SJCRH30 (cell line): ENCODE measurements at regions not wholly inside any gene's neighbourhood (a gene's known extent, or its start where the extent isn't known, plus 50 kb on each side); places are given as distances from the start of the nearest gene placed in this dataset.
A peak's percentile ranks its signal among the peaks of the same experiment; 100 is the strongest.

Source experiments
- DNase-seq, 2 experiments: peaks; one replicate each; pipeline ENCODE4 v3.0.0-alpha.2; 2015 to 2020
- H3K27ac ChIP-seq: fragments of 250-450 bp; sonication (Bioruptor Pico); 2 replicates; pipeline ENCODE4 v1.5.1; 2020; ENCODE audit warnings: mild to moderate bottlenecking, moderate library complexity
- H3K27me3 ChIP-seq: fragments of 250-450 bp; sonication (Bioruptor Pico); 2 replicates; pipeline ENCODE4 v1.5.1; 2020; ENCODE audit warnings: mild to moderate bottlenecking, moderate library complexity
- H3K36me3 ChIP-seq: fragments of 250-450 bp; sonication (Bioruptor Pico); 2 replicates; pipeline ENCODE4 v1.5.1; 2020; ENCODE audit warnings: mild to moderate bottlenecking, moderate library complexity
- H3K4me1 ChIP-seq: fragments of 250-450 bp; sonication (Bioruptor Pico); 2 replicates; pipeline ENCODE4 v1.5.1; 2020; ENCODE audit warnings: mild to moderate bottlenecking, moderate library complexity
- H3K4me3 ChIP-seq: fragments of 250-450 bp; sonication (Bioruptor Pico); 2 replicates; pipeline ENCODE4 v1.5.1; 2020; ENCODE audit warnings: mild to moderate bottlenecking, moderate library complexity
- H3K9me3 ChIP-seq: fragments of 250-450 bp; sonication (Bioruptor Pico); replicated peaks from 2 replicates; pipeline ENCODE4 v1.5.1; 2020; ENCODE audit warnings: mild to moderate bottlenecking, moderate library complexity

- Histone ChIP-seq H3K27ac (no peak overlapping the region), H3K4me3 (no peak overlapping the region), H3K9me3 (peaks cover 4% of the 10 kb centered on the region; the same call in 1 of the 2 replicates)
Measured at GRCh38 chr4:25474690-25475089, 97.6 kb downstream of the ANAPC4 start.

GRCh38 chr4:25477221-25477620, 100.2 kb downstream of the ANAPC4 start:
- Histone ChIP-seq H3K4me1 (no peaks in the 10 kb centered on the region), H3K27ac (no peak overlapping the region), H3K36me3 (no peaks in the 10 kb centered on the region), H3K9me3 (peaks cover 4% of the 10 kb centered on the region; the same call in 1 of the 2 replicates), H3K27me3 (no peaks in the 10 kb centered on the region), H3K4me3 (no peak overlapping the region)
- no peak for DNase-seq

More at GRCh38 chr4:25474690-25475089, 97.6 kb downstream of the ANAPC4 start:
- Histone ChIP-seq H3K4me1 (no peaks in the 10 kb centered on the region), H3K27me3 (no peaks in the 10 kb centered on the region), H3K36me3 (no peaks in the 10 kb centered on the region)
- no peak for DNase-seq

GRCh38 chr4:25481648-25482047, 104.6 kb downstream of the ANAPC4 start:
- Histone ChIP-seq H3K27me3 (no peaks in the 10 kb centered on the region), H3K4me1 (no peaks in the 10 kb centered on the region), H3K36me3 (no peaks in the 10 kb centered on the region), H3K9me3 (peaks cover 8% of the 10 kb centered on the region), H3K4me3 (no peak overlapping the region), H3K27ac (no peak overlapping the region)
- no peak for DNase-seq

- H3K27me3 ChIP-seq = no peaks in the 10 kb centered on the region
- no peak for DNase-seq
- no peak overlapping the region for H3K27ac ChIP-seq
- no peaks in the 10 kb centered on the region for H3K36me3 ChIP-seq
- H3K4me1 ChIP-seq = no peaks in the 10 kb centered on the region
- H3K4me3 ChIP-seq = no peak overlapping the region
- H3K9me3 ChIP-seq = peaks cover 6% of the 10 kb centered on the region; the same call in 1 of the 2 replicates
Measured at GRCh38 chr4:25484243-25484721, 107.2 kb downstream of the ANAPC4 start.

- Histone ChIP-seq H3K4me1 (no peaks in the 10 kb centered on the region), H3K4me3 (no peak overlapping the region), H3K9me3 (peaks cover 6% of the 10 kb centered on the region; the same call in 1 of the 2 replicates), H3K27ac (no peak overlapping the region), H3K27me3 (no peaks in the 10 kb centered on the region), H3K36me3 (no peaks in the 10 kb centered on the region)
- no peak for DNase-seq
Measured at GRCh38 chr4:25485104-25485503, 108.0 kb downstream of the ANAPC4 start.

- no peaks in the 10 kb centered on the region for H3K4me1 ChIP-seq
- H3K9me3 ChIP-seq = peaks cover 6% of the 10 kb centered on the region; the same call in 1 of the 2 replicates
- H3K27me3 ChIP-seq = no peaks in the 10 kb centered on the region
- DNase-seq = no peak
- H3K4me3 ChIP-seq = no peak overlapping the region
- H3K27ac ChIP-seq = no peak overlapping the region
- H3K36me3 ChIP-seq = no peaks in the 10 kb centered on the region
Measured at GRCh38 chr4:25486171-25486570, 109.1 kb downstream of the ANAPC4 start.

GRCh38 chr4:25487155-25487554, 110.1 kb downstream of the ANAPC4 start:
- H3K27ac ChIP-seq = no peak overlapping the region
- peaks cover 9% of the 10 kb centered on the region; the same call in 1 of the 2 replicates for H3K9me3 ChIP-seq
- H3K4me1 ChIP-seq = no peaks in the 10 kb centered on the region
- no peak overlapping the region for H3K4me3 ChIP-seq
- no peak for DNase-seq
- no peaks in the 10 kb centered on the region for H3K36me3 ChIP-seq
- no peaks in the 10 kb centered on the region for H3K27me3 ChIP-seq

GRCh38 chr4:25489253-25489797, 112.3 kb downstream of the ANAPC4 start:
- no peaks in the 10 kb centered on the region for H3K27me3 ChIP-seq
- no peak overlapping the region for H3K27ac ChIP-seq
- H3K36me3 ChIP-seq = no peaks in the 10 kb centered on the region
- no peaks in the 10 kb centered on the region for H3K4me1 ChIP-seq
- H3K9me3 ChIP-seq = peaks cover 9% of the 10 kb centered on the region
- H3K4me3 ChIP-seq = no peak overlapping the region
- DNase-seq = no peak

- no peak overlapping the region for H3K4me3 ChIP-seq
- DNase-seq = no peak
Measured at GRCh38 chr4:25493466-25493865, 116.4 kb downstream of the ANAPC4 start.

GRCh38 chr4:25494166-25494565, 117.1 kb downstream of the ANAPC4 start:
- H3K27ac ChIP-seq = no peak overlapping the region
- no peaks in the 10 kb centered on the region for H3K4me1 ChIP-seq
- H3K36me3 ChIP-seq = no peaks in the 10 kb centered on the region
- no peaks in the 10 kb centered on the region for H3K27me3 ChIP-seq
- H3K9me3 ChIP-seq = peaks cover 5% of the 10 kb centered on the region; the same call in 1 of the 2 replicates
- no peak overlapping the region for H3K4me3 ChIP-seq
- DNase-seq = no peak

More at GRCh38 chr4:25493466-25493865, 116.4 kb downstream of the ANAPC4 start:
- Histone ChIP-seq H3K9me3 (peaks cover 5% of the 10 kb centered on the region; the same call in 1 of the 2 replicates), H3K4me1 (no peaks in the 10 kb centered on the region), H3K27me3 (no peaks in the 10 kb centered on the region), H3K27ac (no peak overlapping the region), H3K36me3 (no peaks in the 10 kb centered on the region)

GRCh38 chr4:25500626-25501316, 123.7 kb downstream of the ANAPC4 start:
- H3K36me3 ChIP-seq = no peaks in the 10 kb centered on the region
- H3K27ac ChIP-seq = no peak overlapping the region
- no peaks in the 10 kb centered on the region for H3K9me3 ChIP-seq
- H3K4me3 ChIP-seq = no peak overlapping the region
- H3K4me1 ChIP-seq = peaks cover 13% of the 10 kb centered on the region
- H3K27me3 ChIP-seq = no peaks in the 10 kb centered on the region
- peak; percentile 98 to 99 for DNase-seq

- Histone ChIP-seq H3K27me3 (no peaks in the 10 kb centered on the region), H3K36me3 (no peaks in the 10 kb centered on the region), H3K4me1 (peaks cover 13% of the 10 kb centered on the region), H3K4me3 (no peak overlapping the region), H3K27ac (no peak overlapping the region), H3K9me3 (no peaks in the 10 kb centered on the region)
- no peak for DNase-seq
Measured at GRCh38 chr4:25502115-25502514, 125.1 kb downstream of the ANAPC4 start.

GRCh38 chr4:25503779-25504178, 126.7 kb downstream of the ANAPC4 start:
- Histone ChIP-seq H3K27me3 (no peaks in the 10 kb centered on the region), H3K4me1 (peaks cover 13% of the 10 kb centered on the region), H3K9me3 (no peaks in the 10 kb centered on the region), H3K36me3 (no peaks in the 10 kb centered on the region), H3K4me3 (no peak overlapping the region), H3K27ac (no peak overlapping the region)
- no peak for DNase-seq

GRCh38 chr4:25504932-25505636, 128.0 kb downstream of the ANAPC4 start:
- no peaks in the 10 kb centered on the region for H3K27me3 ChIP-seq
- no peak overlapping the region for H3K4me3 ChIP-seq
- no peak overlapping the region for H3K27ac ChIP-seq
- DNase-seq = no peak
- H3K36me3 ChIP-seq = no peaks in the 10 kb centered on the region
- H3K4me1 ChIP-seq = peaks cover 12% of the 10 kb centered on the region
- H3K9me3 ChIP-seq = no peaks in the 10 kb centered on the region

GRCh38 chr4:25505637-25505991, 128.6 kb downstream of the ANAPC4 start:
- Histone ChIP-seq H3K36me3 (no peaks in the 10 kb centered on the region), H3K4me3 (no peak overlapping the region), H3K27ac (no peak overlapping the region), H3K9me3 (no peaks in the 10 kb centered on the region), H3K4me1 (peaks cover 7% of the 10 kb centered on the region), H3K27me3 (no peaks in the 10 kb centered on the region)
- no peak for DNase-seq
